ENCODE measurements at regions not wholly inside any gene's neighbourhood (a gene's known extent, or its start where the extent isn't known, plus 50 kb on each side); places are given as distances from the start of the nearest gene placed in this dataset.

- H3K9me3 Mint-ChIP-seq, result no peaks in the 10 kb centered on the region
- ATAC-seq, result no peak
These were observed 727.2 kb upstream of the RBFOX1 start for GRCh38 chr16:6605490-6605889.

GRCh38 chr16:6603780-6604325 lies 728.8 kb upstream of the RBFOX1 start:
- DNase-seq (no peak), ATAC-seq (no peak)
- no peaks in the 10 kb centered on the region for H3K4me1 Mint-ChIP-seq (ENCODE audit: low read depth)
- H3K36me3 Mint-ChIP-seq (ENCODE audit: insufficient read depth), result no peaks in the 10 kb centered on the region
- H3K4me3 Mint-ChIP-seq, result no peak overlapping the region
- H3K9me3 Mint-ChIP-seq, result no peaks in the 10 kb centered on the region
- H3K27me3 Mint-ChIP-seq (ENCODE audit: low read depth), result no peaks in the 10 kb centered on the region

More at GRCh38 chr16:6605490-6605889, 727.2 kb upstream of the RBFOX1 start:
- Mint-ChIP-seq H3K27me3 (ENCODE audit: low read depth) (no peaks in the 10 kb centered on the region), H3K4me3 (no peak overlapping the region), H3K36me3 (ENCODE audit: insufficient read depth) (no peaks in the 10 kb centered on the region), H3K4me1 (ENCODE audit: low read depth) (no peaks in the 10 kb centered on the region)
- no peak for DNase-seq

GRCh38 chr16:6602405-6602804 lies 730.2 kb upstream of the RBFOX1 start:
- no peak for DNase-seq
- no peak for ATAC-seq
- H3K4me1 Mint-ChIP-seq (ENCODE audit: low read depth), result no peaks in the 10 kb centered on the region
- H3K4me3 Mint-ChIP-seq, result no peak overlapping the region
- no peaks in the 10 kb centered on the region for H3K27me3 Mint-ChIP-seq (ENCODE audit: low read depth)
- H3K36me3 Mint-ChIP-seq (ENCODE audit: insufficient read depth), result no peaks in the 10 kb centered on the region
- no peaks in the 10 kb centered on the region for H3K9me3 Mint-ChIP-seq

GRCh38 chr16:6600167-6600566 lies 732.5 kb upstream of the RBFOX1 start:
- Mint-ChIP-seq H3K27me3 (ENCODE audit: low read depth) (no peaks in the 10 kb centered on the region), H3K4me1 (ENCODE audit: low read depth) (no peaks in the 10 kb centered on the region), H3K4me3 (no peak overlapping the region), H3K36me3 (ENCODE audit: insufficient read depth) (no peaks in the 10 kb centered on the region), H3K9me3 (no peaks in the 10 kb centered on the region)
- no peak for DNase-seq
- no peak for ATAC-seq

- ATAC-seq (no peak), DNase-seq (no peak)
- H3K4me1 Mint-ChIP-seq (ENCODE audit: low read depth), result no peaks in the 10 kb centered on the region
- no peaks in the 10 kb centered on the region for H3K36me3 Mint-ChIP-seq (ENCODE audit: insufficient read depth)
- H3K9me3 Mint-ChIP-seq, result peaks cover 10% of the 10 kb centered on the region
- no peaks in the 10 kb centered on the region for H3K27me3 Mint-ChIP-seq (ENCODE audit: low read depth)
- H3K4me3 Mint-ChIP-seq, result no peak overlapping the region
These were observed 738.8 kb upstream of the RBFOX1 start for GRCh38 chr16:6593799-6594198.

GRCh38 chr16:6576606-6577005 lies 756.0 kb upstream of the RBFOX1 start:
- no peak overlapping the region for H3K4me3 Mint-ChIP-seq
- ATAC-seq, result no peak
- no peaks in the 10 kb centered on the region for H3K4me1 Mint-ChIP-seq (ENCODE audit: low read depth)
- H3K27me3 Mint-ChIP-seq (ENCODE audit: low read depth), result no peaks in the 10 kb centered on the region
- no peaks in the 10 kb centered on the region for H3K36me3 Mint-ChIP-seq (ENCODE audit: insufficient read depth)
- H3K9me3 Mint-ChIP-seq, result peaks cover 11% of the 10 kb centered on the region
- no peak for DNase-seq

- H3K9me3 Mint-ChIP-seq, result peaks cover 11% of the 10 kb centered on the region
These were observed 756.5 kb upstream of the RBFOX1 start for GRCh38 chr16:6576113-6576512.

GRCh38 chr16:6574146-6574545 lies 758.5 kb upstream of the RBFOX1 start:
- Mint-ChIP-seq H3K27me3 (ENCODE audit: low read depth) (no peaks in the 10 kb centered on the region), H3K36me3 (ENCODE audit: insufficient read depth) (no peaks in the 10 kb centered on the region), H3K4me1 (ENCODE audit: low read depth) (no peaks in the 10 kb centered on the region), H3K9me3 (peaks cover 7% of the 10 kb centered on the region), H3K4me3 (no peak overlapping the region)
- ATAC-seq, result no peak
- DNase-seq, result no peak

More at GRCh38 chr16:6576113-6576512, 756.5 kb upstream of the RBFOX1 start:
- ATAC-seq, result no peak
- Mint-ChIP-seq H3K36me3 (ENCODE audit: insufficient read depth) (no peaks in the 10 kb centered on the region), H3K27me3 (ENCODE audit: low read depth) (no peaks in the 10 kb centered on the region), H3K4me3 (no peak overlapping the region), H3K4me1 (ENCODE audit: low read depth) (no peaks in the 10 kb centered on the region)
- DNase-seq, result no peak

- Mint-ChIP-seq H3K4me1 (ENCODE audit: low read depth) (no peaks in the 10 kb centered on the region), H3K27me3 (ENCODE audit: low read depth) (no peaks in the 10 kb centered on the region), H3K36me3 (ENCODE audit: insufficient read depth) (no peaks in the 10 kb centered on the region), H3K4me3 (no peak overlapping the region), H3K9me3 (peaks cover 7% of the 10 kb centered on the region)
- ATAC-seq (no peak), DNase-seq (no peak)
These were observed 759.1 kb upstream of the RBFOX1 start for GRCh38 chr16:6573577-6573976.

GRCh38 chr16:6571044-6571443 lies 761.6 kb upstream of the RBFOX1 start:
- Mint-ChIP-seq H3K4me3 (no peak overlapping the region), H3K4me1 (ENCODE audit: low read depth) (no peaks in the 10 kb centered on the region), H3K9me3 (peaks cover 5% of the 10 kb centered on the region), H3K27me3 (ENCODE audit: low read depth) (no peaks in the 10 kb centered on the region), H3K36me3 (ENCODE audit: insufficient read depth) (no peaks in the 10 kb centered on the region)
- ATAC-seq (no peak), DNase-seq (no peak)

GRCh38 chr16:6570530-6570929 lies 762.1 kb upstream of the RBFOX1 start:
- H3K4me1 Mint-ChIP-seq (ENCODE audit: low read depth), result no peaks in the 10 kb centered on the region
- no peaks in the 10 kb centered on the region for H3K36me3 Mint-ChIP-seq (ENCODE audit: insufficient read depth)
- H3K27me3 Mint-ChIP-seq (ENCODE audit: low read depth), result no peaks in the 10 kb centered on the region
- H3K9me3 Mint-ChIP-seq, result peaks cover 5% of the 10 kb centered on the region
- DNase-seq (no peak), ATAC-seq (no peak)
- H3K4me3 Mint-ChIP-seq, result no peak overlapping the region

GRCh38 chr16:6562986-6563385 lies 769.7 kb upstream of the RBFOX1 start:
- Mint-ChIP-seq H3K4me3 (no peak overlapping the region), H3K9me3 (peaks cover 5% of the 10 kb centered on the region), H3K27me3 (ENCODE audit: low read depth) (no peaks in the 10 kb centered on the region), H3K4me1 (ENCODE audit: low read depth) (no peaks in the 10 kb centered on the region), H3K36me3 (ENCODE audit: insufficient read depth) (no peaks in the 10 kb centered on the region)
- DNase-seq, result no peak
- no peak for ATAC-seq

- DNase-seq, result no peak
- Mint-ChIP-seq H3K36me3 (ENCODE audit: insufficient read depth) (no peaks in the 10 kb centered on the region), H3K4me3 (no peak overlapping the region), H3K27me3 (ENCODE audit: low read depth) (no peaks in the 10 kb centered on the region), H3K4me1 (ENCODE audit: low read depth) (no peaks in the 10 kb centered on the region), H3K9me3 (peaks cover 5% of the 10 kb centered on the region)
- ATAC-seq, result no peak
These were observed 772.1 kb upstream of the RBFOX1 start for GRCh38 chr16:6560306-6561100.

- H3K36me3 Mint-ChIP-seq (ENCODE audit: insufficient read depth), result no peaks in the 10 kb centered on the region
- H3K27me3 Mint-ChIP-seq (ENCODE audit: low read depth), result no peaks in the 10 kb centered on the region
- H3K9me3 Mint-ChIP-seq, result peaks cover under 1% of the 10 kb centered on the region
- no peaks in the 10 kb centered on the region for H3K4me1 Mint-ChIP-seq (ENCODE audit: low read depth)
- no peak for ATAC-seq
- no peak for DNase-seq
- H3K4me3 Mint-ChIP-seq, result no peak overlapping the region
These were observed 774.0 kb upstream of the RBFOX1 start for GRCh38 chr16:6558661-6559060.

- no peaks in the 10 kb centered on the region for H3K36me3 Mint-ChIP-seq (ENCODE audit: insufficient read depth)
- H3K4me3 Mint-ChIP-seq, result no peak overlapping the region
- no peaks in the 10 kb centered on the region for H3K4me1 Mint-ChIP-seq (ENCODE audit: low read depth)
- no peaks in the 10 kb centered on the region for H3K27me3 Mint-ChIP-seq (ENCODE audit: low read depth)
- H3K9me3 Mint-ChIP-seq, result peaks cover 4% of the 10 kb centered on the region
- ATAC-seq, result no peak
- no peak for DNase-seq
These were observed 774.5 kb upstream of the RBFOX1 start for GRCh38 chr16:6558126-6558525.
